GM21576 (cell line): ENCODE measurements at regions not wholly inside any gene's neighbourhood (a gene's known extent, or its start where the extent isn't known, plus 50 kb on each side); places are given as distances from the start of the nearest gene placed in this dataset.
"Not testable (repeated sequence)": the region's sequence is repeated elsewhere in the genome, so short reads cannot be mapped to it uniquely, and the experiment has no call there.

Experiments
- ATAC-seq: cut with Tn5 transposase; IDR thresholded peaks from one replicate; pipeline ENCODE4 v1.9.1; 2021; ENCODE audit warnings: mild to moderate bottlenecking, moderate library complexity; ENCODE audit not compliant: unreplicated experiment

DNA sequence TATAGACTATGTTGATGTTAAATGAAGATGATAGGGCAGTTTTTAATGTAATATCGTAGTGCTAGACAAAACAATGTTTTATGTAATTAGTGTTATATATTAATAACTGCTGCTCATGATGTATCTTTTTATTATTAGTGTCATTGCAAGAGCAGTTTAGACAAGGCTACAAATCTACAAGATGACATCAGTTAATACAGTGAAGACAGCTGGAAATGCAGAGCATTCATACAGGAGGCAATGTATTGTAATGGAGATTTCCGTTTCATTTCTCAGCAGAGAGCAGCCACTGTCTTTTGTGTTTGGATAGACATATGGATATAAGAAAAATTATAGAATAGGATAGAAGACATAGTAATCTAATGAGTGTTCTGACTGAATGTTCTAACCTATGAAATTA lies 178.0 kb downstream of the FOXG1 start:
- no peak for ATAC-seq

DNA sequence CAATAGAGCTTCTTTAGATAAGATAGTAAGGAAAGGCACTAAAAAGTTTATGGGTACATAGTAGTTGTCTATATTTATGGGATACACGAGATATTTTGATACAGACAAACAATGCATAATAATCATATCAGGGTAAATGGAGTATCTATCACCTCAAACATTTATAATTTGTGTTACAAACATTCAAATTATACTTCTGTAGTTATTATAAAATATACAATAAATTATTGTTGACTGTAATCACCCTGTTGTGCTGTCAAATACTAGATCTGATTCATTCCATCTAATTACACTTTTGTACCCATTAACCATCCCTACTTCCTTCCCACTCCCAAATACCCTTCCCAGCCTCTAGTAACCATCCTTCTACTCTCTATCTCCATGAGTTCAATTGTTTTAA lies 179.7 kb downstream of the FOXG1 start:
- no peak for ATAC-seq

DNA sequence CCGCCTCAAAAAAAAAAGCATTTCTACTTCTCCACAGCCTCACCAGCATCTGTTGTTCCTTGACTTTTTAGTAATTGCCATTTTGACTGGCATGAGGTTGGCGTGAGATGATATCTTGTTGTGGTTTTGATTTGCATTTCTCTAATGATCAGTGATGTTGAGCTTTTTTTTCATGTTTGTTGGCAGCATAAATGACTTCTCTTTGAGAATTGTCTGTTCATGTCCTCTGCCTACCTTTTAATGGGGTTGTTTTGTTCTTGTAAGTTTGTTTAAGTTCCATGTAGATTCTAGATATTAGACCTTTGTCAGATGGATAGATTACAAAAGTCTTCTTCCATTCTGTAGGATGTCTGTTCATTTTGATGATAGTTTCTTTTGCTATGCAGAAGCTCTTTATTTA lies 182.9 kb downstream of the FOXG1 start:
- no peak for ATAC-seq

DNA sequence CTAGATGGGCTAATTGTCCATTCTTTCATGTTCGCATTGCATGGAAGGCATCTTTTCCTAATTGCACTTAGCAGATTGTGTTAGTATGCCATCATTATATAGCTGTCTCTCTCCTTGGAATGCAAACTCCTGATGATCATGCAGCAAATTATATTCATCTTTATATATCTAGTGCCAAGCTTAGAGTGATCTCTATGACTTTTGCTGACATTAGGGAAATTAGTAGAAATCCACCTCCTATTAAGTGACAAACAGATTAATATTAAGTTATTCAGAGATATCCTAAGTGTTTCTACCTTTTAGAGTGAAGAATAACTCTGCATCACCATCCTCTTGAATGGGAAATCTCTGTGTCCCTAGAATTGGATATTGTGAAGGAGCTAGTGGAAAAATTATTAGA lies 185.6 kb downstream of the FOXG1 start:
- ATAC-seq: no peak

DNA sequence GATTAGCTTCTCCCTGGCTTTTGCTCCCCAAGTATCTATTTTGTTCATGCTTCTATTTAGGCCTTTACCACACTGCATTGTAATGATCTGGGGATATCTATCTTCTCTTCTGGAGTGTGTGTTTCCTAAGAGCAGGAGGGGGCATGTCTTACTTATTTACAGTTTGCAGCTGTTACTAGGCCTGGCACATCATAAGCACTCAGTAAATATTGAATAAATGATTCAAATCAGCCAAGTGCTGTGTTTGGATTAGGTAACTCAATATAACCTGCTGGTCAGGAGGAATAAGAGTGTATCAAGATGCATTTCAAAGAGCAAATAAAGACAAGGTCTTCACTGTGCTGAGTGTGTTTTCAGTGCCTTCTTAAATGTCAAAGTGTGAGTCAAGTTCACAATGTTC lies 186.1 kb downstream of the FOXG1 start:
- ATAC-seq: no peak

DNA sequence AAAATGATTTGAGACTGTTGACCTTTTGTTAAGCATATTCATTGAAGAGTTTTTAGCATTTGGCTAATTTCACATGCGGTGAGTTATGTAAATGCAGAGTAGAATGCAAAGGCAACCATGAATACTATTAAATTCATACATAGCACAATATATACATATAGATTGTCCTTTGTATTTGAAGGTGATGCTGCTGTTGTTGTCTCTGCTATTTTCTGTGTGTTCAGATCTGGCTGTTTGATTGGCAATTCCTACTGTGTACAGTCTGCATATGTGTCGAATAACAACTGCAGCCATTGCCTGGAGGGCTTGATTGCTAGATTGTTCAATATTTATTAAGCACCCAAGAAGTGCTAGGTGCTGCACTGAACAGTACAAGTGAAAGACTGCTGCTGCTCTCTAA lies 187.4 kb downstream of the FOXG1 start:
- ATAC-seq: no peak

DNA sequence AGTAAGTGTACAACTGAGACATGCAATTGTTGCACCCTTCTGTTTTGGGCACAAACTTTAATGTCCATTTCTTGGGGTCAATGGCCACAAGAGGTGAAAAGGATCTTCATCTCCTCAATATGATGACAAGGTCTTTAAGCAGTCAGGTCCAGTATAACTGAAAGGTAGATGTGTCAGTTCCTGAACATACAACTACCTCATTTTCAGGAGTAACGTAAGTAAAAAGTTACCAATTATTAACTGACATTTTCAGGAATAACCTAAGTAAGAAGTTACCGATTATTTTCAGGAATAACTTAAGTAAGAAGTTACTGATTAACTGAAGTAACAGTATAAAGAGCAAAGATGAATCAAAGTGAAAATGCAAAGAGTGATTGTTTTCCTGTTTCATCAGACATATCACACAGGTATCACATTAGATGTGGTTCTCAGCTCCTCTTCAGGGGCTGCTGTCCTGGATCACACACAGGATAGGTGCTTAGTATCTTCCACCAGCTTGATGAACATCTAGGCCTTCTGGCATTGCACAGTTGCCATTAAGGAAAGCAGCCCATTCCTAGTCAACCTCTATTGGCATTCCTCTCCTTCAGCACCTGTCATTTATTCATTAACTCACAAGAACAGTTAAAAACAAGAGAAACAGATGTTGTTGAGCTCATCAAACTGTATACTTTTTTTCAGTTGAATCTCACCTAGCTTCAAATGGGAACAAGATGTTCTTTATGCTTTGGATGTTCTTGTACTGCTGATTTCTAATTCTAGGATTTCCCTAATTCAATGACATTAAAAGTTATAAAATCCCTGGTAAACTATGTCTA lies 200.0 kb downstream of the FOXG1 start:
- peak; percentile 78 for ATAC-seq

DNA sequence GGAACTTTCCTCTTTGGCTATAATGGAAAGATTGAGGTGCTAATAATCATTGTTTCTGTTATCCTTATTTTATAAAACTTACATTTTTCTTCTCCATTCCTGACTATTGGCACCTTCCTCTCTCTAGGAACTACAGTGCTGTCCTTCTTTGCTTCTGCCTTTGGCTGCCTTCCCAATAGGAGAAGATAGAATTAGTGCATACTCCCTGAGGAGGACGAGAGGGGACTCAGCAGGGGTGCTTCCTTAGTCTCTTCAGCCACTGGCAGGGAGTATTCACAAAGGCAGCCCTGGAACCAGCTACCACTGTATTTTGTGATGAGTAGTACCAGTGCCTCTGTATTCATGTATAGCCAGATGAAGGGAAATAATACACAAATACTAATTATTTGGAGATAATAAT lies 208.5 kb downstream of the FOXG1 start:
- no peak for ATAC-seq

DNA sequence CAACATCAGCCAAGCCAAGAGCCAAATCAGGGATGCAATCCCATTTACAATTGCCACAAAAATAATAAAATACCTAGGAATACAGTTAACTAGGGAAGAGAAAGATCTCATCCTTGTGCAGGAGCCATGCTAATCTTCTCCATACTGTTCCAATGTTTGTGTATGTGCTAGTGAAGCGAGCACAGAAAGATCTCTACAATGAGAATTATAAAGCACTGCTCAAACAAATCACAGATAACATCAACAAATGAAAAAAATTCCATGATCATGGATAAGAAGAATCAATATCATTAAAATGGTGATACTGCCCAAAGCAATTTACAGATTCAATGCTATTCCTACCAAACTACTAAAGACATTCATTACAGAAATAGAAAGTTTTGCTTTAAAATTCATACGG lies 215.6 kb downstream of the FOXG1 start:
- ATAC-seq: no peak

DNA sequence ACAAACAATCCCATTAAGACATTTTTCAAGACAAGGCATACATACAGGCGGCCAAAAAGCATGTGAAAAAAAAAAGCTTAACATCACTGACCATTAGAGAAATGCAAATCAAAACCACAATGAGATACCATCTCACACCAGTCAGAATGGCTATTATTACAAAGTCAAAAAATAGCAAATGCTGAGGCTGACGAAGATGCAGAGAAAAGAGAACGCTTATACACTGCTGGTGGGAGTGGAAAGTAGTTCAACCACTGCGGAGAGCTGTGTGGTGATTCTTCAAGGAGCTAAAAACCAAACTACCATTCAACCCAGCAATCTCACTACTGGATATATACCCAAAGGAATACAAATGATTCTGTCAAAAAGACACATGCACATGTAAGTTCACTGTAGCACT lies 216.7 kb downstream of the FOXG1 start:
- no peak for ATAC-seq

DNA sequence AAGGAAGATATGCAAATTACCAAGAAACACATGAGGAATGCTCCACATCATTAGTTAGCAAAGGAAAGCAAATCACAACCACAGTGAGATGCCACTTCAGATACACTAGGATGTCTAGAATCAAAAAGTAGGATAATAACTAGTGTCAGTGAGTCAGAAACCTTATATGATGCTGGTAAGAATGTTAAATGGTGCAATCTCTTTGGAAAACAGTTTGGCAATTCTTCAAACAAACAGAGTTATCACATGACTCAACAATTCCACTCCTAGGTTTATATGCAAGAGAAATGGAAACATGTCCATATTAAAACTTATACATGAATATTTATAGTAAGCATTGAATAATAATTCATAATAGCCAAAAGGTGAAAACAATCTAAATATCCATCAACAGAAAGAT lies 220.9 kb downstream of the FOXG1 start:
- ATAC-seq: no peak

DNA sequence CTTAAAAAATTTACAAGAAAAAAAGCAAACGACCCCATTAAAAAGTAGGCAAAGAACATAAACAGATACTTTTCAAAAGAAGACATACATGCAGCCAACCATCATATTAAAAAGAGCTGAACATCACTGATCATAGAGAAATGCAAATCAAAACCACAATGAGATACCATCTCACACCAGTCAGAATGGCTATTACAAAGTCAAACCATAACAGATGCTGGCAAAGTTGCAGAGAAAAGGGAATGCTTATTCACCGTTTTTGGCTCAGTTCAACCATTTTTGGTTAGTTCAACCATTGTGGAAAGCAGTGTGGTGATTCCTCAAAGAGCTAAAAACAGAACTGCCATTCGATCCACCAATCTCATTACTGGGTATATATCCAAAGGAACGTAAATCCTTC lies 230.6 kb downstream of the FOXG1 start:
- not testable (repeated sequence) for ATAC-seq

DNA sequence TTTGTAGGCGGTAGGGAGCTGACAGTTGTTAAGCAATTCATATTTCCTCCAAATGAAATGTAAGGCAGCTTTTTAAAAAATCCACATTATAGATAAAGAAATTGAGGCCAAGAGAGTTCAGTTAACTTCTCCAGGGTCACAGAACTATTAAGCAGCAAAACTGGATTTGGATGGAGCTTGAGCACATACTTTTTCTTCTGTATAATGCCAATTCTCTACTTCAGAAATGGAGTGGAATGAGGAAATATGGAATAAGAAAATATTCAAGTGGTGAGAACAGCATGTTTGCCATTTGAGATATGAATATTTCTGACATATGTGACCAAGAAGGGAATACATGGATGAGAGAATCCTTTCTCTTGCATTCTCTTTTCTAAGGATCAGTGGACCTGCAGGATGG lies 233.1 kb downstream of the FOXG1 start:
- no peak for ATAC-seq

DNA sequence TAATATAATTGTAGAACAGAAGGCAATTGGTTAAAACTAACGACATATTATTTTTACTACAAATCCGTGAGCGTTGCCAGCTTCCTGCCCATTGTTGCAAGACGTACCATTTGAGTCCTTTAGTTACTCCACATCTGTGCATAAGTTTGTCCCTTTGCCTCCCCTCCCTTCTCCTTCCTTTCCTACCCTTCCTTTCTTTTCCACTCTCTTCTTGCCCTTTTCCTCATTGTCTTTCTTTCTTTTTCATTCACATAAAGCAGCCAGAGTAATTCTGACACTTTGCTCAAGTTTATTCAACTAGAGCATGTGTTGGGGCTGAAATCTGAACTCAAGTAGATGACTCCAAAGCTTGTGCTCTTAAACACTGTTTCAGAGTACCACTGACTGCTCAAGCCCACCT lies 239.1 kb downstream of the FOXG1 start:
- no peak for ATAC-seq

DNA sequence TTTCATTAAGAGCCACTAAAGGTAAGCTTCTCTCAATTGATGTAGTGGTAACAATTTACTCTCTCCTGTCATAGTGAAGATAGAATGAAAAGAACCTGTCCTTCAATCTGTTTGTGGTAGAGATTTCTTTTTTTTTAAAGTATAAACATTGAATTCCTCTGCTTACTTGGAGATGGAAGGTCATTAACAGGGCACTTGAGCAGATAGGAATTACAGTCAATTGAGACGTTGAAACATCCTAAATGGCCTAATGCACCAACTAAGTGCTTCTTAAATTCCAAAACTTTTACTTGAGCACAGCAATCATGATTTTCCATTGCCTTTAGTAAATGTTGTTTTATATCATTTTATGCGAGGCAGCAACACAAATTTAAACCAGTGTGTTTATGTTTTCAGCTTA lies 241.4 kb downstream of the FOXG1 start:
- ATAC-seq: no peak

DNA sequence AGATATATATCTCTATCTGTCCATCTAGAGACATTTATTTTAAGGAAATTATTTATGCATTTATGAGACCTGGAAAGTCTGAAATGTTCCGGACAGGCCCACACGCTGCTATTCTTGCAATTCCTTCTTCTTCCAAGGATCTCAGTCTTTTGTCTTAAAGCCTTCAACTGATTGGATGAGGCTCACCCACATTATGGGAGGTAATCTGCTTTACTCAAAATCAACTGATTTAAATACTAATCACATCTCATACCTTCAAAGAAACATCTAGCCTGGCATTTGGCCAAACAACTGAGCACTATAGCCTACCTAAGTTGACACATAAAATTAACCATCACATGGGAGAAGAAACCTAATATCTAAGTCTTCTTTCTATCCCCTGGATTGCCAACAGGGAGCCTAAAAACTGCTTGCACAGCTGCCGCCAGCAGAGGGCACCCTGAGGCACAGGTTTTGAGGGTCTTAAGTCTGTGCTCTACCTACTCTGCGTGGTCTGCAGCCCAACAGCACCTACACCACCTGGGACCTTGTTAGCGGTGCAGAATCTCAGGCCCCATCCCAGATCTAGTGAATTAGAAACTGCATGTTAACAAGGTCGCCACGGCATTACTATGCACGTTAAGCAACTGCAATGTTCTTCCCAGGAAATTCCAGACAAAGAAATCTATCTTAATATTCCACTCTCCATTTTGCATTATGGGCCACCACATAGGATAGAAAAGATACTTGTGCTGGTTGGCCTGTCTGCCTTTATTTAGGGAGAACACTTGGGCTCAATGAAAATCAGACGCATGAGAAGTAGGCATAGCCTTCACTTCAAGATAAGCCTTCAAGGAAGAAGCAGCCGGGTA lies 249.7 kb downstream of the FOXG1 start:
- ATAC-seq: no peak

DNA sequence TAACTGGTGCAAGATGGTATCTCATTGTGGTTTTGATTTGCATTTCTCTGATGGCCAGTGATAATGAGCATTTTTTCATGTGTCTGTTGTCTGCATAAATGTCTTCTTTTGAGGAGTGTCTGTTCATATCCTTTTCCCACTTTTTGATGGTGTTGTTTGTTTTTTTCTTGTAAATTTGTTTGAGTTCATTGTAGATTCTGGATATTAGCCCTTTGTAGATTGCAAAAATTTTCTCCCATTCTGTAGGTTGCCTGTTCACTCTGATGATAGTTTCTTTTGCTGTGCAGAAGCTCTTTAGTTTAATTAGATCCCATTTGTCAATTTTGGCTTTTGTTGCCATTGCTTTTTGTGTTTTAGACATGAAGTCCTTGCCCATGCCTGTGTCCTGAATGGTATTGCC lies 256.9 kb downstream of the FOXG1 start:
- ATAC-seq: not testable (repeated sequence)

DNA sequence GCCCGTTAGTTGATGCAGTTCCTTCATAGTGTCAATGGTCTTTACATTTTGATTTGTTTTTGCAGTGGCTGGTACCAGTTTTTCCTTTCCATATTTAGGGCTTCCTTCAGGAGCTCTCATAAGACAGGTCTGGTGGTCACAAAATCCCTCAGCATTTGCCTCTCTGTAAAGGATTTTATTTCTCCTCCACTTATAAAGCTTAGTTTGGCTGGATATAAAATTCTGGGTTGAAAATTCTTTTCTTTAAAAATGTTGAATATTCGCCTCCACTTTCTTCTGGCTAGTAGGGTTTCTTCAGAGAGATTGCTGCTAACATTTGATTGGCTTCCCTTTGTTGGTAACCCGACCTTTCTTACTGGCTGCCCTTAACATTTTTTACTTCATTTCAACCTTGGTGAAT lies 260.9 kb downstream of the FOXG1 start:
- not testable (repeated sequence) for ATAC-seq

DNA sequence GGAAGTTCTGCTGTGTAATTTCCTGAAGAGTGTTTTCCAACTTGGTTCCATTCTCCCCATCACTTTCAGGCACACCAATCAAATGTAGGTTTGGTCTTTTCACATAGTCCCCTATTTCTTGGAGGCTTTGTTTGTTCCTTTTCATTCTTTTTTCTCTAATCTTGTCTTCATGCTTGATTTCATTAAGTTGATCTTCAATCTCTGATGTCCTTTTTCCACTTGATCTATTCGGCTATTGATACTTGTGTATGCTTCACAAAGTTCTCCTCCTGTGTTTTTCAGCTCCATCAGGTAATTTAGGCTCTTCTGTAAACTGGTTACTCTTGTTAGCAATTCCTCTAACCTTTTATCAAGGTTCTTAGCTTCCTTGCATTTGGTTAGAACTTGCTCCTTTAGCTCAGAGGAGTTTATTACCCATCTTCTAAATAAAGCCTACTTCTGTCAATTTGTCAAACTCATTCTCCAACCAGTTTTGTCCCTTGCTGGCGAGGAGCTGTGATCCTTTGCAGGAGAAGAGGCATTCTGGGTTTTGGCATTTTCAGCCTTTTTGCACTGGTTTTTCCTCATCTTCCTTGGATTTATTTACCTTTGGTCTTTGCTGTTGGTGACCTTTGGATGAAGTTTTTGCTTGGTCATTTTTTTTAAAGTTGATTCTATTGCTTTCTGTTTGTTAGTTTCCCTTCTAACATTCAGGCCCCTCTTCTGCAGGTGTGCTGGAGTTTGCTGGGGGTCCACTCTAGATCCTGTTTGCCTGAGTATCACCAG lies 261.5 kb downstream of the FOXG1 start:
- ATAC-seq: not testable (repeated sequence)

DNA sequence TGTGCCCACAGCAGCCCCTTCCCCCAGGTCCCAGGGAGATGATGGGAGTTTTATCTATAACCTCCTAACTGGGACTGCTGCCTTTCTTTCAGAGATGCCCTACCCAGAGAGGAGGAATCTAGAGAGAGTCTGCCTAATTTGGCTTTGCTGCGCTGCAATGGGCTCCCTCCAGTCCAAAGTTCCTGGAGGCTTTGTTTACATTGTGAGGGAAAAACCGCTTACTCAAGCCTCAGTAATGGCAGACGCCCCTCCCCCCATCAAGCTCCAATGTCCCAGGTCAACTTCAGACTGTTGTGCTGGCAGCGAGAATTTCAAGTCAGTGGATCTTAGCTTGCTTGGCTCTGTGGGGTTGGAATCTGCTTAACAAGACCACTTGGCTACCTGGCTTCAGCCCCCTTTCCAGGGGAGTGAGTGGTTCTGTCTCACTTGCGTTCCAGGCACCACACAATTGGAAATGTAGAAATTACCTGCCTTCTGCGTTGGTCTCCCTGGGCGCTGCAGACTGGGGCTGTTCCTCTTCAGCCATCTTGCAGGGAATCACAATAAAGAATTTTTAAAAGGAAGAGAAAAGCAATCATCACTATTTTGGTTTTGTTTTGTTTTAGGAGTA lies 262.5 kb downstream of the FOXG1 start:
- ATAC-seq: no peak

DNA sequence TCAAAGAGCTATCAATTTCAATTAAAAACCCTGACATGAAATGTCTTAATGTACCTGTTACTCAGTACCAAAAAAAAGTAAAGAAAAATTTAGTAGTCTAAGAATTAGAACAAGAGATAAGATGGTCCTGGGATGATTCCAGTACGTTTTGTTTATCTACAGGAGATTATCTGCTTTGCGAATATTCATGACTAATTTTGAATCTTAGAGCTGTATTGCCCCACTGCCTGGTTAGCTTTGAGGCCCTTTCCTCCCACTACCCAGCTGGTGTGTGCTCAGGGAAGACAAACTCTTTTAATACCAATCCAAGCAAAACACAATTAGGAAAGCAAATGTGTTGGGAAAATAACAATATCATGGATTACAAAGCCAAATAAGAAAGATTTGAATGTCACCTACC lies 263.5 kb downstream of the FOXG1 start:
- ATAC-seq: no peak
